CD4-positive, alpha-beta T cell treated with Interleukin-1 beta for 1 hour (primary cell): ENCODE measurements at regions not wholly inside any gene's neighbourhood (a gene's known extent, or its start where the extent isn't known, plus 50 kb on each side); places are given as distances from the start of the nearest gene placed in this dataset.

Experiments
- DNase-seq, 2 donors: peaks; one replicate each; pipeline ENCODE4 v3.0.0-alpha.2; 2020 to 2022

- no peak for DNase-seq
These were observed 55.5 kb upstream of the SLC8A1 start for GRCh38 chr2:40507432-40507831.

DNA sequence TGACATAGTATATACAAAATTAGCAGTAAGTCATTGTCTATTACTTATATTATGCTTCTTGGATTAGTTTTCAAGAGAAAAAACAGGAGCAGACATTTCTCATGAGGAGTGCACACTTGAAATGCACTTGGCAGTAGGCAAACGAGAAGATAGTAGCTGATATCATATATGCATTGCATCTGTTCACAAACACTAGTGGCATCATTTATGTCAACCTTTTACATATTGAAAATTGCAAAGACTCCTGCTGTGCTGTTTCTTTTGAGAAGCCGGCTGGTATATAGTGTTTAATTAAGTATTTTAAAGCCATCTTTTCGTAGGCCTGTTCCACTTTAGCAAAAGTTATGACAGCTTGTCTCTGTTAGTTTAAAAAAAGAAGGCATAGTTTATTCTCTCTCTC lies 58.4 kb upstream of the SLC8A1 start:
- DNase-seq: no peak

GRCh38 chr2:40511661-40512213 lies 59.8 kb upstream of the SLC8A1 start:
- no peak for DNase-seq

GRCh38 chr2:40512256-40512655 lies 60.4 kb upstream of the SLC8A1 start:
- DNase-seq: no peak

GRCh38 chr2:40513201-40513600 lies 61.3 kb upstream of the SLC8A1 start:
- no peak for DNase-seq

GRCh38 chr2:40516604-40517003 lies 64.7 kb upstream of the SLC8A1 start:
- DNase-seq: no peak

GRCh38 chr2:40528564-40528963 lies 76.7 kb upstream of the SLC8A1 start:
- no peak for DNase-seq

- no peak for DNase-seq
These were observed 79.5 kb upstream of the SLC8A1 start for GRCh38 chr2:40531359-40531758.

GRCh38 chr2:40534528-40534927 lies 82.6 kb upstream of the SLC8A1 start:
- DNase-seq: no peak

GRCh38 chr2:40535972-40536371 lies 84.1 kb upstream of the SLC8A1 start:
- DNase-seq: no peak

GRCh38 chr2:40540026-40540425 lies 88.1 kb upstream of the SLC8A1 start:
- DNase-seq: no peak

GRCh38 chr2:40543381-40543780 lies 91.5 kb upstream of the SLC8A1 start:
- no peak for DNase-seq

DNA sequence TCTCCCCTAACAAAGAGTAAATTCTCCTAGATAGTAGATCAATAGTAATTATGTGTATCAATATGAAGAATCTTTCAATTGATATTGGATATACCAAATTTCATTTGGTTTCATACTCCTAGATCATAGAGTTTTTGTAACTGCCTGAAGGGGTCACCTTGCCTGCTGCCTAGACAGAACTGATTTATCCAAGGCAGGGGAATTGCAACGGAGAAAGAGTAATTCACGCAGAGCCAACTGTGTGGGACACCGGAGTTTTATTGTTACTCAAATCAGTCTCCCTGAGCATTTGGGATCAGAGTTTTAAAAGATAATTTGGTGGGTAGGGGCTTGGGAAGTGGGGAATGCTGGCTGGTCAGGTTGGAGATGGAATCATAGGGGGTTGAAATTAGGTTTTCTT lies 92.2 kb upstream of the SLC8A1 start:
- DNase-seq: no peak

DNA sequence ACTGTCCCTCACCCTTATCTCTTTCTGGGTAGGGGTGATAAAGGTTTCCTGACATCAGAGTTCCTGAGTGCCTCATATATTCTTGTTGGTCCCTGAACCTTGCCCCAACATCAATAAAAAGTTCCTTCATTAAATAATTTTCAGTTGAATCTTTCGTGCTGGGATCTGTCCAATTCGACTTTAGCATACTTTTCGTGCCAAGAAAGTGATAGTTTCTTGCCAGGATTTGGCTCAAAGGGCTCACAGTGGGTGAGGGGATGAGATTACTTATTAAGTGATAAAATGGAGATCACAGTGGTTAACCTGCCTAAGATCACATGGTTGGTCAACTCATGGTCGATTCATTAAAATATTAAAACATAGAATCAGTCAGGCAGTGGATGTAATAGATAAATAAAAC lies 93.8 kb upstream of the SLC8A1 start:
- DNase-seq: no peak

DNA sequence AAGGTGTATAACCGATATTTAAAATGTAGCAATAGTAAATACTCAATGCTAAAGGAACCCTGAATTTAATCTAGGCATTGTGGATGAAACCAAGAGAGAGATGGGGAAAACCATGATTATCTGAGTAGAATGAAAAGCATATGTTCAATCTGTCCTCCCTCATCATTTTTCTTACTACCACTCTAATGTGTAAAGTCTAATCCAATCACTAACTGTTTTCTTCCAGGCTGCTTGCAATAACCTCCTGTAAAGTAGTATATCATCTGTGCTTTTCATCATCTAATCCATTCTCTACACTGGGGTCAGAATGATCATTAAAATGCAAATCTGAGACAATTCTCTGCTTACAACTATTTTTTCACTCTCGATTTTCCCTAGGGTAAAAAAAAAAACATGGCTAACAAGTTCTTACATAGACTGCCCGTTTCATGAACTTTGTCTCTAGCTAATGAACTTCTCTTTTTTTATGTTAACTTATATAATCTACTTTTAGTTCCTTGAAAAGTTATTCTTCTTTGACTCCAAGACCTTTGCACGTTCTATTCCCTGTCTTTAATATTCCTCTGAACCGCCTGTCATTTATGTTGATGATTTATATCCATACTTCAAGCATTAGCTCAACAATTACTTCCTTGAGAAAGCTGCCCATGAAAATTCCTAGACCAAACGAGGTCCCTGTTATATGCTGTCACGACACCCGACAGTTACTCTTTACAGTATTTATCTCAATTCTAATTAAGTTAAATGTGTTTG lies 94.7 kb upstream of the SLC8A1 start:
- DNase-seq: no peak

GRCh38 chr2:40548521-40548920 lies 96.6 kb upstream of the SLC8A1 start:
- DNase-seq: no peak

GRCh38 chr2:40550085-40550484 lies 98.2 kb upstream of the SLC8A1 start:
- DNase-seq: no peak

- DNase-seq: no peak
These were observed 99.2 kb upstream of the SLC8A1 start for GRCh38 chr2:40551081-40551480.

DNA sequence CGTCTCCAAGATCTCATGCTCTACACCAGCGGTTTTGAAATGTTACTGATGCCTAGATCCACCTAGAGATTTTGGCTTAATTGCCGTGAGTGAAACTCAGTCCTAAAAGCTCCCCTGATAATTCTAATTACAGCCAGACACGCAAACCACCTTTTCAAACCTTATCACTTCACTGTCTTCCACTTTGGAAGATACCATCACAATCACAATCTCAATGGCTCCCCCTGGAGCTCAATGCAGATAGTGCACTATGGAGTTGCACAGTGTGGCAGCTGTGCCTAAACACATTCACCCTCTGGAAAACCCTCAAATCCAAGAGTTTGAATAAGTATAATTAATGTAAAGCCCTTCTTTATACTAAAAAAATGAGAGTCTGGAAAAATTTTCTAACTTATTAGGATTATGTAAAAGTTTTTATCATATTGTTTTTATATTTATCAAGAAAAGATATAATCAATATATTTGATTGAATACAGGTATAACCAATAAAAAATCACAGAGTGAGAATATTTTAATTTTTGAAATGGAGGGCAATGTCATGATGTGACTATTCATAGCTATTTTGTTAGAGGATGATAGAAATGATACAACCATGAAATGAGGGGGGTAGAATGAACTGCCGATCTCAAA lies 102.9 kb upstream of the SLC8A1 start:
- DNase-seq: peak; percentile 30 to 52

DNA sequence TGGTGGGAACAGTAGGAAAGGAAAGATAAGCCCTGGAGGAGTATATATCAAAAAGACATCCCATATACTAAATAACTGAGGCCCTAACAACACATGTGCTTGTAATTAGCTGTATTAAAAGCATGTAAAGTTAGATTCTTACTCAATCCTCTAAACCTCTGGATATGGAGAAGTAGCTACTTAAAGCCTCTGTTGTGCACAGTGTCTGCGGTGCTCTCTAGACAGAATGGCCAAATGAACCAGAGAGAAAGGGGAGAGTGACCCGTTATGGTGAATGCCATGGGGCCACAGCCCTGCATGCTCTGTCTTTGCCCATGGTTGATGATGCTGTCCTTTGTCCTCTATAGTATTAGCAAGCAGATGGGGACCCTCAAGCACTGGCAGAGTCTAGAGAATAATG lies 104.4 kb upstream of the SLC8A1 start:
- no peak for DNase-seq

DNA sequence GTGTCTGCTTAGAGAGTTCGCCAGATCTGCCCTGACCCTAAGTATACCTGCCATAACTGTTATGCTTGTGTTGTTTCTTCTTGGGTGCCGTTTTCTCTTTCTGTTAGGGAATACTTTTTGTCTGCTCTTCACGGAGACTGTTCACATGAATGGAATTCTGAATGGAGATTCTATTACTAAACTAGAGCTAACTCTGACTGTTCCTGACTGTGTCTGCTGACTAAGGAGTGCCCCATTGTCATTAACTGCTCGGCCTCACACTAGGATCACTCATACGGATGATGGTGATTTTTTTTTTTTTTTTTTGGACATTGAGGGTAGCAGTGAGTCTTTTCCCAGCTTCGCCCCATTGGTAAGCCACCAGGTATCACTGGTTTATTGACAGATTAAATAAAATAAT lies 104.8 kb upstream of the SLC8A1 start:
- no peak for DNase-seq

- peak in 1 of 2 donors; percentile 11 for DNase-seq
These were observed 106.9 kb upstream of the SLC8A1 start for GRCh38 chr2:40558761-40559160.

GRCh38 chr2:40559175-40559574 lies 107.3 kb upstream of the SLC8A1 start:
- no peak for DNase-seq

- DNase-seq: no peak
These were observed 112.3 kb upstream of the SLC8A1 start for GRCh38 chr2:40564184-40564583.

DNA sequence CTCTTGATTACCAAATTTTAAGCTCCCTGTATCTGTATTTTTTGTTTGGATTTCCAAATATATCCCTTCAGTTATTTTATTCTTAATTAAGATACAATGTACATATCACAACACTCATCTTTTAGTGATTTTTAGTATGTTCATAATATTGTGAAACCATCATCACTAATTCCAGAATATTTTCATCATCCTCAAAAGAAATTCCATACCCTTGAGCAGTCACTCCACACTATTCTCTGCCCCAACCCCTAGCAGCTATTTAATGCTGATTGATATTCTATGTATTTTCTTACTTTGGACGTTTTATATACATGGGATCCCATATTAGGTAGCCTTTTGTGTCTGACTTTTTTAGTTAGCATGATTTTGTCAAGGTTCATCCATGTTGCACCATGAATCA lies 127.4 kb upstream of the SLC8A1 start:
- DNase-seq: no peak
